ENCODE measurements at regions not wholly inside any gene's neighbourhood (a gene's known extent, or its start where the extent isn't known, plus 50 kb on each side); places are given as distances from the start of the nearest gene placed in this dataset.
"Not testable (repeated sequence)": the region's sequence is repeated elsewhere in the genome, so short reads cannot be mapped to it uniquely, and the experiment has no call there.

DNA sequence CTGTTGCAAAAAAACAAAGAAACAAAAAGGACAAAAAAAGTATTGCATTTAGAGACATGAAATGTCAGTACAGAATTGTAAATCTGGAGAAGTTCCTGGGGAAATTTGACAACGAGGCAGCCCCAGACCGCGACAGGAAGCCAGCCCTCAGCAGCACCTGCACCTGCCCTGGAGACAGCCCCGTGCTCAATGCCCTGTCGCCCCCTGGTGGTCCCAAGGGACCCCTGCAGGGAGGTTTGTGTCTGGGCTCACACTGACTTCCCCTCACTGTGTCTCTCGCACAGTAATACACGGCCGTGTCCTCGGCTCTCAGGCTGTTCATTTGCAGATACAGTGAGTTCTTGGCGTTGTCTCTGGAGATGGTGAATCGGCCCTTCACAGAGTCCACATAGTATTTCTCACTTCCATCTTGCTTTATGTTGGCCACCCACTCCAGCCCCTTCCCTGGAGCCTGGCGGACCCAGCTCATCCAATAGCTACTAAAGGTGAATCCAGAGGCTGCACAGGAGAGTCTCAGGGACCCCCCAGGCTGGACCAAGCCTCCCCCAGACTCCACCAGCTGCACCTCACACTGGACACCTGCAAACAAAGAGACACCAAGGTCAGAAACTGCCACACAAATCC is 535.6 kb downstream of the TMEM121 start:
- not testable (repeated sequence) for TF ChIP-seq POLR2AphosphoS5 (IDR thresholded peaks at IDR 0.05; ENCODE audit: insufficient read depth in 1 of 2, low read depth in 1 of 2)
- TF ChIP-seq, protein P1, sequence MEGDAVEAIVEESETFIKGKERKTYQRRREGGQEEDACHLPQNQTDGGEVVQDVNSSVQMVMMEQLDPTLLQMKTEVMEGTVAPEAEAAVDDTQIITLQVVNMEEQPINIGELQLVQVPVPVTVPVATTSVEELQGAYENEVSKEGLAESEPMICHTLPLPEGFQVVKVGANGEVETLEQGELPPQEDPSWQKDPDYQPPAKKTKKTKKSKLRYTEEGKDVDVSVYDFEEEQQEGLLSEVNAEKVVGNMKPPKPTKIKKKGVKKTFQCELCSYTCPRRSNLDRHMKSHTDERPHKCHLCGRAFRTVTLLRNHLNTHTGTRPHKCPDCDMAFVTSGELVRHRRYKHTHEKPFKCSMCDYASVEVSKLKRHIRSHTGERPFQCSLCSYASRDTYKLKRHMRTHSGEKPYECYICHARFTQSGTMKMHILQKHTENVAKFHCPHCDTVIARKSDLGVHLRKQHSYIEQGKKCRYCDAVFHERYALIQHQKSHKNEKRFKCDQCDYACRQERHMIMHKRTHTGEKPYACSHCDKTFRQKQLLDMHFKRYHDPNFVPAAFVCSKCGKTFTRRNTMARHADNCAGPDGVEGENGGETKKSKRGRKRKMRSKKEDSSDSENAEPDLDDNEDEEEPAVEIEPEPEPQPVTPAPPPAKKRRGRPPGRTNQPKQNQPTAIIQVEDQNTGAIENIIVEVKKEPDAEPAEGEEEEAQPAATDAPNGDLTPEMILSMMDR (IDR thresholded peaks at IDR 0.05): not testable (repeated sequence)
